ENCODE measurements at regions not wholly inside any gene's neighbourhood (a gene's known extent, or its start where the extent isn't known, plus 50 kb on each side); places are given as distances from the start of the nearest gene placed in this dataset.
"Not testable (repeated sequence)": the region's sequence is repeated elsewhere in the genome, so short reads cannot be mapped to it uniquely, and the experiment has no call there.

- DNase-seq, result no peak
Observed at GRCh38 chr1:74818241-74818640, 85.3 kb downstream of the TYW3 start.

DNA sequence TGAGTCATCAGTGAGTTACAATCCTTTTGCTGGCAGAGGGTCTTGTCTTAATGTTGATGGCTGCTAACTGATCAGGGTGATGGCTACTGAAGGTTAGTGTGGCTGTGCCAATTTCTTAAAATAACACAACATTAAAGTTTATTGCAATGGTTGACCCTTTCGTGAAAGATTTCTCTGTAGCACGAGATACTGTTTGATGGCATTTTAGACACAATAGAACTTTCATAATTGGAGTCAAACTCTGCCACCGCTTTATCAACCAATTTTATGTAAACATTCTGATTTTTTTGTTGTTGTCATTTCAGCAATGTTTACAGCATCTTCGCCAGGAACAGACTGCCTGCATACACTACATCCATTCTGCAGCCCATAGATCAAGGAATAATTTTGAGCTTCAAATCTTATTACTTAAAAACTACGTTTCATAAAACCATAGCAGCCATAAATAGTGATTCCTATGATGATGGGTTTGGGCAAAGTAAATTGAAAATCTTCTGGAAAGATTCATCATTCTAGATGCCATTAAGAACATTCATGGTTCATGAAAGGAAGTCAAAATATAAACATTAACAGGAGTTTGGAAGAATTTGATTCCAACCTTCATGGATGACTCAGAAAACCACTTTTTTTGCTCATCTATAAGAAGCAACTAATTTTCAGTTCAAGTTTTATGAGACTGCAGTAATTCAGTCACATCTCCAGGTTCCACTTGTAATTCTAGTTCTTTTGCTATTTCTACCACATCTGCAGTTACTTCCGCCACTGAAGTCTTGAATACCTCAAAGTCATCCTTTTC, 85.9 kb downstream of the TYW3 start:
- no peak for DNase-seq

GRCh38 chr1:74822851-74823401, 90.0 kb downstream of the TYW3 start:
- DNase-seq, result no peak

DNA sequence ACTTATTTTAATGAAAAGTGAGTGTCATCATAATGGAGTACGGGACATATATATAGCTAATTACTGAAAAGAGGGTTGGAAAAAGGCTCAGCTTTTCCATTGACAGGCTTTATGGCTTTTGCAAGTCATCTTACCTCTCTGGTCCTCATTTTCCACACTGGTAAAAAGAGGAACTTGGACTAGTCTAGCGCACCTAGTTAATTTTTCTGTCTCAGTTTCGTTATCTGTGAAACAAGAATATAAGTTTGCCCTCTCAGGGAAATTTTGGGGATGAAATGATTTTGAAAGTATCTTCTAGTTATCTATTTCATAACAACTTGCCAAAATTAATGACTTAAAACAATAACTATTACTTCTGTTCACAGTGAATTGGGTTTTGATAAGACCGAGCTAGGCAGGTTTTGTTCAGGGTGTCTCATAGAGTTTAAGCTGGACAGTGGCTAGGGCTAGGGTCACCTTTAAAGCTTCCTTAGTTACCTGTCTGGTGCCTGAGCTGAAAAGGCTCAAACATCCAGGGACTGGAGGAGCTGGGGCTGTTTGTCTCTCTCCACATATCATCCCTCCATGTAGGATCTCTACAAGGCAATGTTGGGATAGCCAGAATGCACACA, 91.7 kb downstream of the TYW3 start:
- no peak for DNase-seq

GRCh38 chr1:74830766-74831165, 97.8 kb downstream of the TYW3 start:
- no peak for DNase-seq

- no peak for DNase-seq
Observed at GRCh38 chr1:74834261-74834660, 101.3 kb downstream of the TYW3 start.

GRCh38 chr1:74835051-74835450, 102.1 kb downstream of the TYW3 start:
- DNase-seq, result no peak

DNA sequence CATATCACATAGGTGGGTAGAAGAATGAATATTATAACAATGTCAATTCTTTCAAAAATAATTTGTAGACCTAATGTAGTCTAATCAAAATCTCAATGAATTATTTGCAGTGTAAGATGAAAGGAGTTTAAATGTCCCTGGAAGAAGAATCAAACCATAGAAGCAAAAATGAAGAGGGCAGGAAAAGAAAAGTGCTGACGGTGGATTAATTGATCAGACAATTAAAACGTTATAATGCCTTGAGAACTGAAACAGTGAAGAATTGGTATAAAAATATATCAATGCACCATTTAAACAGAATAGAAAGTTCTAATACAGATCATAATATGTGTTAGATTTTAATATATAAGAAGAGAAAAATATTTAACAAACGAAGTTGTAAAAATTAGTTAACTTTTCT, 109.8 kb downstream of the TYW3 start:
- DNase-seq, result no peak

DNA sequence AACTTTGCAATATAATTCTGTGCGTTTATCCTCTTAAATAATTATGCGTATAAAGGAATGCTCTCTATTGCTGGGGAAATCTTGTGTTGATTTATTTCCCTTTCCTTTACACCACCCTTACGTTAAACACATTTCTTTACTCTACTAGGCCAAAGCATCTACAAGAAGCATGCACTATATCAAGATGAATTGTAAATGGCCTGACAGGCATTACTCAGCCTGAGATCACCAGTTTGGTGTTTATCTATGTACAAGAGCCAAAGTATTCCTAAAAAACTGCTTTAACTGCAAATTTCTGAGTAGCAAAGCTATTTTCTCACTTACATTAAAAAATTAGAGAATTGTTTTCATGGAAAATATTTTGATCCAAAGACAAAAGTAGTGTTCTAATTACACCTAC, 114.8 kb downstream of the TYW3 start:
- DNase-seq, result no peak

DNA sequence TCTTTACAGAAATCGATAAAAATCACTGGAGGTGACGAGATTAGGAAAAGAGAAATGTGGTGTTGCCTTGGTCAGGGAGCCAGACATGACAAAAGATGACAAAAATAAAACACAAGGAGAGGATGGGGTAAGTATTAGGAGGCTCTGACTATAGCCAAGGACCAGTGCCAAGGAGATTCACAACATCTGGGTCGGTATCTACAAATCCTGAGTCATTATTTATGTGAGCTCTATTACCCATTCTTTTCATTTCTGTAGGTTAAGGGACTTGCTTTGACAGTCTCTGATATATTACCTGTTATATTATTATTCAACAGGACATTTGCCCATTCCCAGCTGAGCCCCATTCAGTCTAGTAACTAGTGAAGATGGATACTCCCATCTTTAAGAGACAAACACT, 120.8 kb downstream of the TYW3 start:
- DNase-seq, result no peak

GRCh38 chr1:74856174-74856573, 123.2 kb downstream of the TYW3 start:
- no peak for DNase-seq

DNA sequence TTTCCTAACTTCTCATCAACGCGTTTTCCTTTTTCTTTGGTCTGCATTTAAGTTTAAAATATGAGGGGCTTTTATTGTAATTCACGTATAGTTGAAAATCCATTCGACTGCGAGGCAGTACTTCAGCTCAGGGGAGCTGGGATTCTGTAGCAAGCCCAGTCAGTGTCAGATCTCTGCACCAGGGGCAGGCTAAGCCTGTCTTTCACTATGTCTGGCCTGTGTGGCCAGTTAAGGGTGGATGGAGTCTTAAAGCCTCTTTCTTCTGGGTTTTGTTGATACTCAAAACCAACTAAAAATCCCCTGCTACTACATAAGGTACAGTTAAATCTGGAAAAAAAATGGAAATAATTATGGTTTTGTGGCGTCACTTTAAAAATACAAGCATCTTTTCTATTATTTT, 124.7 kb downstream of the TYW3 start:
- DNase-seq, result no peak

- no peak for DNase-seq
Observed at GRCh38 chr1:74858136-74858535, 125.2 kb downstream of the TYW3 start.

DNA sequence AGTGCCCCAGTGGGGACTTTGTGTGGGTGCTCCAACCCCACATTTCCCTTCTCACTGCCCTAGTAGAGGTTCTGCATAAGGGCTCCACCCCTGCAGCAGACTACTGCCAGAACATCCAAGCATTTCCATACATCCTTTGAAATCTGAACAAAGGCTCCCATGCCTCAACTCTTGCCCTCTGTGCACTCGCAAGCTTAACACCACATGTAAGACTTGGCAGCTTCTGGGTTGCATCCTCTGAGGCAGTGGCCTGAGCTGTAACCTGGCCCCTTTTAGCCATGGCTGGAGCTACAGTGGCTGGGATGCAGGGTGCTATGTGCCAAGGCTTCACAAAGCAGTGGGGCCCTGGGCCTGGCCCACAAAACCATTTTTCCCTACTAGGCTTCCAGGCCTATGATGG, 128.9 kb downstream of the TYW3 start:
- DNase-seq, result no peak

DNA sequence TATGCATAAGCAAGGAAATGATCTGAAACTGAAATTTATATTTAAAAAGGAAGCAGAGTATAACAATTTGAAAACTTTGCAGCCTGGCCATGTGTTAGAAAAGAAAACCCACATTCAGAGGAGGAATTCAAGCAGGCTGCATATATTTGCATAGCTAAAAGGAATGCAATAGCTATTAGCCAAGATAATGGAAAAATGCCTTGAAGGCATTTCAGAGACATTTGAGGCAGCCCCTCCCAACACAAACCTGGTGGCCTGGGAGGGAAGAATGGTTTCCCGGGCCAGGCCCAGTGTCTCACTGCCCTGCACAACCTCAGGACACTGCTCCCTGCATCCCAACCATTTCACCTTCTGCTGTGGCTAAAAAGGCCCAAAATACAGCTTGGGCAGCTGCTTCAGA, 136.8 kb downstream of the TYW3 start:
- DNase-seq, result no peak

- not testable (repeated sequence) for DNase-seq
Observed at GRCh38 chr1:74877366-74877765, 144.4 kb downstream of the TYW3 start.

- no peak for DNase-seq
Observed at GRCh38 chr1:74895411-74895810, 162.5 kb downstream of the TYW3 start.

DNA sequence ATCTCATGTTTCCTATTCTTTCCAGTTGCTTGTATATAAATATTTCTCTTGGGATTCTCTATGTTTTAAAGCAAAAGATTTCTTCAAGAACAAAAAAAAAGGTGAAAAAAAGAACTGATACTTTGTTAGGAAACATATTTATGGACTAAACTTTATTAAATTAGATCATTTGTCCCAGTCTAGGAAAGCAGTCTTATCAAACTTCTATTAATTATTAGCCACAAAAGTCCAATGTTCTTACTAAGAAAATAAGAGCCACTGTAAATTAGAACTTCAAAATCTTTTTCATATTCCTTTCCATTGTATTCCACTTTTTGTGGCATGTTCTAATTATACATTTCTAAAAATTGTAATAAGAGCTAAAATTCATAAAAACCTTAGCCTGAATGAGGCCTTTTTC, 175.2 kb downstream of the TYW3 start:
- no peak for DNase-seq

DNA sequence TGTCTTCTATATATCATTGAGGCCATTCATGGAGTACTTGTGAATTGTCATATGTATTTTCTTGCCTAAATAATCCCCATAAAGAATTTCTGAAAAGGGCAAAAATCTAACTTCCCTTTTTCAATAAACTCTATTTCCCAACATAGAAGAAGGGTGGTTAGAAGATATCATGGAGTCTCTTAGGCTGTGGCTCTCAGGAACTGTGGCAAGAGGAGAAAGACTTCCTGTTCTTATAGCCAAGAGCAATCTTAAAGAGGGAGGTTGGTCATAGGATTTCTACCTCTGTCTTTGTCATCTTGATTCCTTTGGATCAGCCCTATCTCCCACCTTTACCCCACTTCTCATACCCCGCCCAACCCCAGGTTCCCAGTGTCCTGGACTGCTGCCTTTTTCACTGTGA, 175.8 kb downstream of the TYW3 start:
- no peak for DNase-seq

DNA sequence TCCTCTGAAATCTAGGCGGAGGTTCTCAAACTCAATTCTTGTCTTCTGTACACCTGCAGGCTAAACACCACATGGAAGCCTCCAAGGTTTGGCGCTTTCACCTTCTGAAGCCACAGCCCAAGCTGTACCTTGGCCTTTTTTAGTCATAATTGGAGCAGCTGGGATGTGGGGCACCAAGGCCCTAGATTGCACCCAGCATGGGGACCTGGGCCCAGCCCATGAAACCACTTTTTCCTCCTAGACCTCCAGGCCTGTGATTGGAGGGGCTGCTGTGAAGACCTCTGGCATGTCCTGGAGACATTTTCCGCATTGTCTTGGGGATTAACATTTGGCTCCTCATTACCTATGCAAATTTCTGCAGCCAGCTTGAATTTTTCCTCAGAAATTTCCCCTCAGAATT, 181.0 kb downstream of the TYW3 start:
- DNase-seq, result no peak

DNA sequence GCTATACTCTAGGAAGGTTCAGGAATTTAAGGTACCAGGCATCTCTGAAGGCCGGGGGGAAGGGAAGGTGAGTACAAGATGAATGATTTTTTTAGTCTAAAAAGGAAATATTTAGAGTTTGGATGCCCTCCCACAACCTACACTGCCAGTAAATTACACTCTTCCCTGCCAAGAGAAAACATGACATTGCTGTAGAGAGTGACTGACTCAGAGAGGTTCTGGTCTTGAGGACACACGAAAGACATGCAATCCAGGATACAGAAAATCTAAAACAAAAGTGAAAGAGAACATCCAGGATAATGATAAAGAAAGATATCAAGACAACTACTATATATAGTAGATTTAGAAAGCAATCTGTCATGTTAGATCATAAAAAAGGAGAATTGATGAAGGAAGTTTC, 200.5 kb downstream of the TYW3 start:
- DNase-seq, result no peak

DNA sequence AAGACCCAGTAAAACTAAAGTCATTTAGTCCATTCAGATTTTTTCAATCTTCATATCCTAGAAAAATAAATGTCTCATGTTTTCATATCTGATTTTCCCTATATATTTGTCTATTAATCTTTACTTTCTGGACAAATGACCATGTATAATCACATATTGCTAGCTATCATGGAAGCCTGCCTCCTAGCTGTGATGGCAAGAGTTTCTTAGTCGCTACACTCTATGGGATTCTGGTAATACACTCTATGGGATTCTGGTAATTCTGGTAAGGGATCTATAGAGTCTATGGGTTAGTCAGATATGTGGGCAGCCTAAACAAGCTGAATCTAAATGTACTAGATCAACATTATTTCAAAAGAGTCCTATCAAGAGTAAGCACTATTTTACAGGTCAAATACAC, 198.7 kb upstream of the LHX8 start:
- no peak for DNase-seq

- no peak for DNase-seq
Observed at GRCh38 chr1:74937176-74937575, 197.0 kb upstream of the LHX8 start.

GRCh38 chr1:74943046-74943445, 191.1 kb upstream of the LHX8 start:
- no peak for DNase-seq

DNA sequence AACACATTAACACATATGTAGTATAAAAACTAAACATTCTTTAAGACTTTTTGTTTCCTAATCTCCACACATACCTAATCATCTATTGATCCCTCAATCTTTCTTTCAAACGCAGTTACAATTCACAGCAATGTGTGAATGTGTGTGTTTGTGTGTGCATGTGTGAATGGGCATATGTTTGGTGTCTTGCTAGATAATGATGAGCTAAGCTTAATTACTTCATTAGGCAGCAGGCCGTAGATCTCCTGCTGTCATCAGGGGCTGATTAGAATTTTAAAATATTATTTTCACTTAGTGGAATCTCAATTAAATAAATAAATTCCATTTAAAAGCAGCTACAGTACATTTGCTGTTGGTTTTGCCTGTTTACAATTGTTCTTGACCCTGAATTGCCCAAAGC, 187.8 kb upstream of the LHX8 start:
- no peak for DNase-seq

All from activated CD4-positive, alpha-beta T cell treated with anti-CD3 and anti-CD28 coated beads for 48 hours (primary cell).